SK-N-MC (cell line): ENCODE measurements at regions not wholly inside any gene's neighbourhood (a gene's known extent, or its start where the extent isn't known, plus 50 kb on each side); places are given as distances from the start of the nearest gene placed in this dataset.

ENCODE experiments used
- DNase-seq: peaks from one replicate; pipeline ENCODE4 v3.0.0-alpha.2; 2011; ENCODE audit warnings: low read depth, low spot score
- H3K27ac ChIP-seq: fragments of 200-600 bp; sonication (generic); 2 replicates; pipeline ENCODE4 v1.5.1; 2016; ENCODE audit warnings: mixed run types
- H3K36me3 ChIP-seq: fragments of 200-600 bp; sonication (generic); 2 replicates; pipeline ENCODE4 v1.6.1; 2017; ENCODE audit warnings: antibody characterized with exemption, low read length, mixed read lengths; ENCODE audit not compliant: insufficient read depth
- H3K4me3 ChIP-seq: fragments of 200-600 bp; sonication (generic); 2 replicates; pipeline ENCODE4 v1.5.1; 2016
- H3K9ac ChIP-seq: fragments of 200-600 bp; sonication (generic); 2 replicates; pipeline ENCODE4 v1.8.0; 2017; ENCODE audit warnings: mixed run types, mixed read lengths; ENCODE audit not compliant: insufficient read length
- H3K9me3 ChIP-seq: fragments of 200-600 bp; sonication (generic); 2 replicates; pipeline ENCODE4 v1.6.1; 2017; ENCODE audit warnings: low read depth, mild to moderate bottlenecking, antibody characterized with exemption, low read length, moderate library complexity, mixed read lengths
- EZH2 ChIP-seq: fragments of 200-600 bp; sonication (generic); IDR thresholded peaks from one replicate; pipeline ENCODE4 v1.6.1; 2017; ENCODE audit warnings: antibody characterized with exemption
- FOXP2 ChIP-seq: optimal IDR thresholded peaks from 2 replicates; pipeline ENCODE3; 2011; ENCODE audit warnings: mild to moderate bottlenecking, moderate library complexity; ENCODE audit not compliant: insufficient read depth; ENCODE audit errors: extremely low read length, control extremely low read depth

DNA sequence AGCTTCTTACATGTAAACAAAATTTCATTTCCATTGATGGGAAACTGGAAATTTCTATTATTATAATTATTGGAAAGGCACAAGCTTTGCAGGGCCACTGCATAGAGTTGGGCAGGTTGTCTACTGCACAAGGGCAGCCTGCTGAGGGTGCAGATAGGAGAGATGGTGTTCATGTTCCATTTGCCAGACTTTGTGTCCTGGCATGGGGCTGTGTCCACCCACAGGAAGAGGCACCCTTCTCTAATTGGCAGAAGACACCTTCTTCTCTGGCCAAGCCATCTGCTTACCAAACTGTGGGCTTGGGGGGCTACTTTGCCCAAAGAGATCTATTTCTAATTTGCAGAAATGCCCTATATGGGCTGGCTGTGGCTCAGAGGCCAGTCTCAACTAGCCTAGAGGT is 140.7 kb downstream of the GATB start:
- no peak for DNase-seq
- TF ChIP-seq EZH2 (no peak), FOXP2 (no peak)
- Histone ChIP-seq H3K27ac (no peak overlapping the region), H3K36me3 (no peaks in the 10 kb centered on the region), H3K4me3 (no peak overlapping the region), H3K9ac (no peak overlapping the region), H3K9me3 (no peaks in the 10 kb centered on the region)
